Activated T-helper 17 cell treated with anti-CD3 and anti-CD28 coated beads, Interleukin-2, amount 50 U/mL, for 72 hours (primary cell): ENCODE measurements at regions not wholly inside any gene's neighbourhood (a gene's known extent, or its start where the extent isn't known, plus 50 kb on each side); places are given as distances from the start of the nearest gene placed in this dataset.

Source experiments
- ATAC-seq: fragments of 150-1000 bp; cut with Tn5 transposase; replicated peaks from 2 replicates; pipeline ENCODE4 v1.10.0; 2021; ENCODE audit warnings: mild to moderate bottlenecking, moderate library complexity
- H3K27ac Mint-ChIP-seq: one replicate; pipeline ENCODE4 v1.8.0; 2022; ENCODE audit warnings: mixed read lengths
- H3K27me3 Mint-ChIP-seq: one replicate; pipeline ENCODE4 v1.8.0; 2022; ENCODE audit warnings: mixed read lengths
- H3K36me3 Mint-ChIP-seq: one replicate; pipeline ENCODE4 v1.8.0; 2022; ENCODE audit warnings: low read depth, mild to moderate bottlenecking, mixed read lengths
- H3K4me1 Mint-ChIP-seq: one replicate; pipeline ENCODE4 v1.8.0; 2022; ENCODE audit warnings: mixed read lengths
- H3K4me3 Mint-ChIP-seq: one replicate; pipeline ENCODE4 v1.8.0; 2022; ENCODE audit warnings: mild to moderate bottlenecking, mixed read lengths
- H3K9me3 Mint-ChIP-seq: one replicate; pipeline ENCODE4 v1.8.0; 2022; ENCODE audit warnings: mixed read lengths

DNA sequence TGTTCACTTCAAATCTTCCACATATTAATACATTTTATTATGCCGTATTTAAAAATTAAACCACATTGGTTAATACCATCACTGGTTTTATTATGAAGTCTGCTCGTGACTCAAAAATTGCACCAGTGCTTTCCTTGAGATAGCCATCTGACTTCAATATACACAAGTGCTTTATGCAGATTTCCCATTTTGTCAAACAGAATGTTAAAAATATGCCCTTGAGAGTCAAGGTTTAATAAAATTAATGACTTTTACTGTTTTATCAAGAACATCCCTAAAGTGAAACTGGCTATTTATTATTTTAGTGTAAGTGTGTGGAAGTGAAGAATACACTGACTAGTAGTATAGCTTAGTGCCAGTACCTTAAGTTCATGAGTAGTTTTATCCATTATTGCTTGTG lies 139.3 kb upstream of the SOX2 start:
- no peaks in the 10 kb centered on the region for H3K36me3 Mint-ChIP-seq
- peaks cover 6% of the 10 kb centered on the region for H3K9me3 Mint-ChIP-seq
- no peak for ATAC-seq
- H3K27ac Mint-ChIP-seq, result no peak overlapping the region
- no peak overlapping the region for H3K4me3 Mint-ChIP-seq
- H3K4me1 Mint-ChIP-seq, result no peaks in the 10 kb centered on the region
- no peaks in the 10 kb centered on the region for H3K27me3 Mint-ChIP-seq

- Mint-ChIP-seq H3K4me1 (no peaks in the 10 kb centered on the region), H3K36me3 (no peaks in the 10 kb centered on the region), H3K9me3 (peaks cover 6% of the 10 kb centered on the region), H3K4me3 (no peak overlapping the region), H3K27ac (no peak overlapping the region), H3K27me3 (no peaks in the 10 kb centered on the region)
- ATAC-seq, result no peak
Measured at GRCh38 chr3:181570472-181570871, 141.3 kb upstream of the SOX2 start.

DNA sequence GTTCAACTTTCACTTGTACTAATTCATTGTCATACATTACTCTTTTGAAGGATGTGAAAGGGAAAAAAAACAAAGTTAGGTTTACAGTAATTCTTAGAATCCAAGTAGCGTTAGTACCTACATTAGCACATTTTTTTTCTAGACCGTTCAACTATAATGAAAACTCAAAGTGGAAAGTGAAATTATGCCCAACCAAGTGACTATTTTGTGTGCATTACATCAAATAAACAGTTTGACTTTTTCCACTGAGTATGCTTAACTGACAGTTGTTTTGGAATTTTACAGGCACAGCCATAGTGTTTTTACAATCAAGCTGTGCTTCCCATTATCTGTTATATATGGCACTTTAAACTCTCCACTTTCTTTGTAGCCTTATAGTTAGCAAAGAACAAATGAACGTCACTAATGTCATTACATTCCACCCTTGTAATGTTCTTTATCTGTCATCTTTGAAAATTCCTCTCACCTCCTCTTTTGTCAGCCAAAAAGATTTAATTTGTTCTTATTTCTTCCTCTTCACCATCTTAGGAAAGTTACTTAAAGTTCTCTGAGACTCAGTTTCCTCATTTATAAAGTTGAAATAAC lies 142.3 kb upstream of the SOX2 start:
- Mint-ChIP-seq H3K27ac (no peak overlapping the region), H3K36me3 (no peaks in the 10 kb centered on the region), H3K4me1 (no peaks in the 10 kb centered on the region), H3K4me3 (no peak overlapping the region), H3K27me3 (no peaks in the 10 kb centered on the region), H3K9me3 (peaks cover 6% of the 10 kb centered on the region)
- no peak for ATAC-seq

DNA sequence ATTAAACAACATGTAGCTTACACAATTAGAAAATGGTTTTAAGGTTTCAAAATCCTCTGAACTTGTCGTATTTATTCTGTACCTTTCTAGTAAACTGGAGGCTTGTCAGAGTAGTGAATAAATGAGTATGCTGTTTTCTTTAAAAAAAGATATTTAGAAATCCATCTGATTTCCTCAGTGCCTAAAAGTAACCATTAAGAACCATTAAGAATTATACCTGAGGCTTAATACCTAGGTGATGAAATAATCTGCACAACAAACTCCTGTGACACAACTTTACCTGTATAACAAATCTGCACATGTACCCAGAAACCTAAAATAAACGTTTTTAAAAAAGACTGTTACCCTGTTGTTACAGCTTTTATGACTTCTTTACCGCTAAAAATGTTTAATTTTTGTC lies 143.0 kb upstream of the SOX2 start:
- ATAC-seq, result no peak
- Mint-ChIP-seq H3K9me3 (peaks cover 6% of the 10 kb centered on the region), H3K36me3 (no peaks in the 10 kb centered on the region), H3K27me3 (no peaks in the 10 kb centered on the region), H3K27ac (no peak overlapping the region), H3K4me3 (no peak overlapping the region), H3K4me1 (no peaks in the 10 kb centered on the region)

- no peak overlapping the region for H3K4me3 Mint-ChIP-seq
- H3K4me1 Mint-ChIP-seq, result no peaks in the 10 kb centered on the region
- no peak overlapping the region for H3K27ac Mint-ChIP-seq
- no peaks in the 10 kb centered on the region for H3K36me3 Mint-ChIP-seq
- H3K27me3 Mint-ChIP-seq, result no peaks in the 10 kb centered on the region
- peaks cover 6% of the 10 kb centered on the region for H3K9me3 Mint-ChIP-seq
- ATAC-seq, result no peak
Measured at GRCh38 chr3:181568248-181568647, 143.5 kb upstream of the SOX2 start.

DNA sequence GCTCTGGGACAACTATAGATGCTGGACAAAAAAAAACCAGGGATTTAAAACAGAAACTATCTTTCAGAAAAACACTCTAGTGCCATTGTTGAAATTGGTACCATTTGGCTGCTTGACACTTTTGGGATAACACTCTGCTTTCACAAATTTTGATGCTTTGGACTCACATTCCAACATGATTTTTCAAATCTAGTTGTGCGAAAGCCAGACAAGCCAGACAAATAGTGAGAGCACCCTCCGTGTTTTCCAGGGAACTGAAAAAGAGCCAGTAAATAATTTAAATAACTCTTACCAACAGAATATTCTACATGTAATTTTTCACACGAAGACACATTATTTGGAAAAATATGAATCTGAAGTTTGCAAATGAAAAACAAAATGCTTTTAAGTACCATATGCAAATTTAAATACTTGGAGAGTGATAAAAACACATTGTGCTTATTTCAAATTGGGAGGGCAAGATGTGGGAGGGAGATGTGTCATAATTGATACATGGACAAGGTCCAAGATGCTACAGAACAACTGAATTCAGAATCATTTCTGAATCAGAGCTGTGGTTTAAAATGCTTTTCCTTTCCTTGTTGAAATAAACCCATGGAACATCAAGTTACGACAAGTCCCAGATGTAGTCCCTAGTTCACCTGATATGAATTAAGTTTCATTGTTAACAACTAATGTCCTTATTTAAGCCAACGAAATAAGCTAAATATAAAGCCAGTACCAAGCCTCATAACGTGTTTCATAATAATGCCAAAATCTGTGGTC lies 144.2 kb upstream of the SOX2 start:
- Mint-ChIP-seq H3K27ac (no peak overlapping the region), H3K9me3 (peaks cover 6% of the 10 kb centered on the region), H3K4me1 (no peaks in the 10 kb centered on the region), H3K36me3 (no peaks in the 10 kb centered on the region), H3K27me3 (no peaks in the 10 kb centered on the region), H3K4me3 (no peak overlapping the region)
- ATAC-seq, result no peak

DNA sequence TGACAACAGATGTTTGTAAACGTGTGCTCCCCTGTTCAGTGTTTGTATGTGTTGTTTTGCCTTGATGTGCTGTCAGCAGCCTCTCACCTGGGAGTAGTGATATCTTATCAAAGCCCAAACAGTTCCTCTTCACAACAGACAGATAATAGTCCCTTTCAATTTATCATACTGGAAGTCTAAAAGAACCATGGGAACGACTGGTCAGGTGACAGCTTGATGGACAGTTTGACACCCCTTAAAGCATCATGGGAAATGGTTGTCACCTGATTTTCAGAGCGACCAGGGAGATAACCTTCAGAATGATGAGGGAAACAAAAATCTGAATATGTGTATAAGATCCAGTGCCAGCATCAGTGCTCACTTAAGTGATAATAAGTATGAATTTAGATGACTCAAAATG lies 146.3 kb upstream of the SOX2 start:
- ATAC-seq, result no peak
- Mint-ChIP-seq H3K27ac (no peak overlapping the region), H3K9me3 (peaks cover 9% of the 10 kb centered on the region), H3K4me1 (no peaks in the 10 kb centered on the region), H3K36me3 (no peaks in the 10 kb centered on the region), H3K27me3 (no peaks in the 10 kb centered on the region), H3K4me3 (no peak overlapping the region)

GRCh38 chr3:181564222-181564621 lies 147.5 kb upstream of the SOX2 start:
- Mint-ChIP-seq H3K27me3 (no peaks in the 10 kb centered on the region), H3K36me3 (no peaks in the 10 kb centered on the region), H3K4me3 (no peak overlapping the region), H3K9me3 (peaks cover 7% of the 10 kb centered on the region), H3K4me1 (no peaks in the 10 kb centered on the region), H3K27ac (no peak overlapping the region)
- ATAC-seq, result no peak

DNA sequence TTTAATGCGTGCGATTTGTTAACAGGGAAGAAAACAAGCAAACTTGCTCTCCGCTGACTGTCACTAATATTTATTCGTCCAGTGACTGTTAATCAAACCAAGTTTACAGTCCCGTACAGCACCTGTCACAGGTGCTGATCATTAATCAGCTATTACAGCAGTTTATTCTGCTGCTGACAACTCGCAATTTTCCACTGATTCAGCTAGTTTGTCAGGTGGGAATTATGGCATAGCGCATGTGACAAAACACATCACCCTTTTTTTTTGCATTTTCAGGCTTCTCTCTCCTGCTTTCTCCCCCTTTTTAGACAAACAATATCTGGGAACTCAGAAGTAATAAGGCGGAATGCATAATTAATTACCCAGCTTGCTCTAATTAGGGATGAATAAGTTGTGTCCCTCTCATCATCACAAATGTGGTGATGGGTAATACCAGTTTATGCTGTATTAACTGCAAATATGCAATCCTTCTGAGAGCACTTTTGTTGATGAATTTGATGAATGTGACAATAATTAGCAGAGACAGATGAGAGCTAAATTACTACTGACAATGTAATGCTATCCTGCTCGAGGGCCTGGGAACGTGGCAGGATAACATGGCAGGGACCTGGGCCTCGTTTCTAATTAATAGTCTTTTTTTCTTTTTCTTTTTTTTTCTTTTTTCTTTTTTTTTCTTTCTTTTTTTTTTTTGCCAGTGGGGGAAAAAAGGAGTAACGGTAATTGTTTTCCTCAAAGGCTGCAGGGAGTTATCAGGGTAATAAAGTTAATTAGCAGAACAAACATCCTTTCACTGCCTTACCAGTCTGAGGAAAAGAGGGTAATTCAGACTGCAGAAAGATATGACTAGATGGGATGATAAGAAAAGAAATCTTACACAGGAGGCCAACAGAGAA lies 150.3 kb upstream of the SOX2 start:
- Mint-ChIP-seq H3K27ac (no peak overlapping the region), H3K9me3 (peaks cover 7% of the 10 kb centered on the region), H3K4me3 (no peak overlapping the region), H3K27me3 (no peaks in the 10 kb centered on the region), H3K4me1 (no peaks in the 10 kb centered on the region), H3K36me3 (no peaks in the 10 kb centered on the region)
- ATAC-seq, result no peak

DNA sequence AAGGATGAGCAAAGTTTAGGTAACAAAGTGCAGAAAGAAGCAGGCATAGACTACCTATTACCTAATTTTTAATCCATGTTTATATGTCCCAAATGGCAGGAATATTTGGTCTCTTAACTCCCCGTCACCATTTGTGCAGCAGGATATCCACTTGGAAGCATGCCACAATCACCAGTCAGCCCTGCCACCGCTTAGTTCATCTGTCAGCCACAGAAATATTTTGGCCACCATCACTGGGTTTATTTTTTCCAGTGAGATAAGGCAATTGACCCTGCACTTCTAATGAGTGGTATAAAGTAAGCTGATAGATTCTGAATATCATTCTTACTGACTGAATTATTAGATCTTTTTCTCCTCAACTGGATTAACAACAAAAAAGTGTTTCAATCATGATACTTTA lies 152.9 kb upstream of the SOX2 start:
- Mint-ChIP-seq H3K4me3 (no peak overlapping the region), H3K4me1 (no peaks in the 10 kb centered on the region), H3K36me3 (no peaks in the 10 kb centered on the region), H3K27me3 (no peaks in the 10 kb centered on the region), H3K9me3 (peaks cover 7% of the 10 kb centered on the region), H3K27ac (no peak overlapping the region)
- no peak for ATAC-seq

- Mint-ChIP-seq H3K27me3 (no peaks in the 10 kb centered on the region), H3K4me3 (no peak overlapping the region), H3K27ac (no peak overlapping the region), H3K4me1 (no peaks in the 10 kb centered on the region), H3K36me3 (no peaks in the 10 kb centered on the region), H3K9me3 (peaks cover 11% of the 10 kb centered on the region)
- no peak for ATAC-seq
Measured at GRCh38 chr3:181555681-181556080, 156.0 kb upstream of the SOX2 start.

DNA sequence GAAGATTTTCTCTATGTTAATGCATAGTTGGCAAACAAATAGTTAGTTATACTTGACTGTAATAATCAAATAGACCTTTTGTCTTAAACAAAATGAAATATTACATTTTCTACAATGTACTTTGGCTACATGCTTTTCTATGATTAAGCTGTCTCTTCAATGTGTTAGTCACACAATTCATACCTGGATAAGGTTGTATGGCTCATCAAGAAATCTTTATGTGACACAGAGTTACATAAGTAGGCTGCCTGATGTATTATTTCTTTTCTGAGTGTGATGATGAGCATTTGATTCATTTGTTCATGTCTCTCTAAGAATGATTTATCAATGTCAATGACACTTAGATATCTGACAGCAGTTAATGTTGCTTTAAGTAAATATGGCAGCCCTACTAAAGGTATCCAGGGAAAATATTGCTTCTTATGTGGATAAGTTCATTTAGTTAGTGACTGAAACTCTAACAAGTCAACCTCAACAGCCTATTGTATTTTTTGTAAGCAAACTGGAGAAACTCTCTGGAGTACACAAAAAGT lies 157.4 kb upstream of the SOX2 start:
- no peaks in the 10 kb centered on the region for H3K4me1 Mint-ChIP-seq
- no peaks in the 10 kb centered on the region for H3K27me3 Mint-ChIP-seq
- no peaks in the 10 kb centered on the region for H3K36me3 Mint-ChIP-seq
- H3K27ac Mint-ChIP-seq, result no peak overlapping the region
- H3K4me3 Mint-ChIP-seq, result no peak overlapping the region
- no peak for ATAC-seq
- H3K9me3 Mint-ChIP-seq, result peaks cover 13% of the 10 kb centered on the region

DNA sequence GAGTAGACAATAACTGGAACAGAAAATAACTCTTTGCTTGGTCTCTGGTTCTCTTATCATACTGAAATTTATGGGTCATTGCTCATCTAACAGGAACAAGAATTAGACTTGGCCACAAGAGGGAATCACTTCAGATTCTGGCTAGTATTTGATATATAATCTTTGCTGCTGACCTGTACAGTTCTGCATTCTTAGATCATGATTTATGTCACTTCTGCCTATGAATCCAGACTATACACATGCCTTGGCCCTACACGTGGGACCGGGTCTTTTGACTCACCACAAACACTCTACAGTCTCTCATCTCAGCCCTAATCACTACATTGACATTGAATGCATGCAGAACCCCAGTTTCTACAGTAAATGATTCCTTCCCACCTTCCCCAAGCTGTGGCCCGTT lies 162.5 kb upstream of the SOX2 start:
- ATAC-seq, result no peak
- Mint-ChIP-seq H3K9me3 (peaks cover 21% of the 10 kb centered on the region), H3K4me3 (no peak overlapping the region), H3K36me3 (no peaks in the 10 kb centered on the region), H3K27ac (no peak overlapping the region), H3K4me1 (no peaks in the 10 kb centered on the region), H3K27me3 (no peaks in the 10 kb centered on the region)

DNA sequence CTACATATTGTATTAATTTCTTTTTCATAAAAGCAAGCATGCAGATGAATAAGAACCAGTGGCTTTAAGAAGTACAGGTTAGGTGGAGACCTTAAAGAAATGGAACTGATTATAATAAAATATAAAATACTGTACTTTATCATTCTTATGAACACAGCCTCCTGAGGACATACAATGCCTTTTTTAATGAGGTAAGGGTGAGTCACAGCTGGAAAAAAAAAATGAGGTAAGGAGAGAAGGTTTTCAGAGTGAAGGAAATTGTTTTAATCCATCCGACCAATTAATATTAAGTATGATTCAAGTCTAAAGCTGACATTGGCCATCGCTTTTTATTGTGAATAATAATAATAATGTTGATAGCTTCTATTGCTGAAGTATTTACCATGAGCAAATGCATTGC lies 170.3 kb upstream of the SOX2 start:
- Mint-ChIP-seq H3K27me3 (no peaks in the 10 kb centered on the region), H3K4me3 (no peak overlapping the region), H3K36me3 (no peaks in the 10 kb centered on the region), H3K9me3 (peaks cover 12% of the 10 kb centered on the region), H3K4me1 (no peaks in the 10 kb centered on the region), H3K27ac (no peak overlapping the region)
- no peak for ATAC-seq

DNA sequence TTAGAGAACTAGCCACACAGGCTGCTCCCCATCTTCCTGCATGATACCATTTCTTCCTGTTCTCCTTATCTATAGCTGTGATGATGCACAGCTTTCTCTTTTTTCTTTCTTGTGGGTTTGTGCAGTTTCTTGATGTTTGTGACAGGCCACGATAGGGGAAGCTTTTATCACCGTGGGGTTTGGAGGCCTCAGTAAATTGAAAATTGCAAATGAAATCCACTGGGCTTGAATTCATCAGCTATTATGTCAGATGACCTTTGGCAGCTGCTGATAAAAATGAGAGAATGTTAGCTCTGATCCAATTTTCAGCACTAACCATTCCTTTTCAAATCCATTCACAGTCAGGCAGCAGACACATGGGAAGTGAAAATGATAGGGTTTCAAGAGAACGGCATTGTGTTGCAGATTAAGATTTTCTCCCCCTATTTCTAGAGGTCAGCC lies 176.9 kb upstream of the SOX2 start:
- H3K27ac Mint-ChIP-seq, result no peak overlapping the region
- no peaks in the 10 kb centered on the region for H3K36me3 Mint-ChIP-seq
- no peak overlapping the region for H3K4me3 Mint-ChIP-seq
- H3K4me1 Mint-ChIP-seq, result no peaks in the 10 kb centered on the region
- ATAC-seq, result no peak
- no peaks in the 10 kb centered on the region for H3K27me3 Mint-ChIP-seq
- peaks cover 9% of the 10 kb centered on the region for H3K9me3 Mint-ChIP-seq
